Neural progenitor cell (in vitro differentiated cells): ENCODE measurements at regions not wholly inside any gene's neighbourhood (a gene's known extent, or its start where the extent isn't known, plus 50 kb on each side); places are given as distances from the start of the nearest gene placed in this dataset.

Experiments
- DNase-seq: peaks from one replicate; pipeline ENCODE4 v3.0.0-alpha.2; 2016; ENCODE audit warnings: low spot score
- H2AFZ ChIP-seq: fragments of 200-600 bp; sonication (generic); replicated peaks from 2 replicates; pipeline ENCODE4 v1.6.1; 2016; ENCODE audit warnings: antibody characterized with exemption
- H3F3A ChIP-seq: fragments of 200-600 bp; sonication (generic); 2 replicates; pipeline ENCODE4 v1.6.1; 2016; ENCODE audit warnings: antibody characterized with exemption, low read depth
- H3K27ac ChIP-seq: fragments of 200-600 bp; sonication (generic); 2 replicates; pipeline ENCODE4 v1.5.1; 2016; ENCODE audit warnings: mild to moderate bottlenecking
- H3K27me3 ChIP-seq: fragments of 200-600 bp; sonication (generic); 2 replicates; pipeline ENCODE4 v1.6.1; 2016; ENCODE audit warnings: mild to moderate bottlenecking, moderate library complexity
- H3K36me3 ChIP-seq: fragments of 200-600 bp; sonication (generic); 2 replicates; pipeline ENCODE4 v1.5.1; 2016
- H3K4me1 ChIP-seq: fragments of 200-600 bp; sonication (generic); 2 replicates; pipeline ENCODE4 v1.6.1; 2016; ENCODE audit warnings: mixed run types
- H3K4me2 ChIP-seq: fragments of 200-600 bp; sonication (generic); 2 replicates; pipeline ENCODE4 v1.6.1; 2016
- H3K4me3 ChIP-seq: fragments of 200-600 bp; sonication (generic); 2 replicates; pipeline ENCODE4 v1.5.1; 2016
- H3K79me2 ChIP-seq: fragments of 200-600 bp; sonication (generic); 2 replicates; pipeline ENCODE4 v1.6.1; 2016; ENCODE audit warnings: low read depth
- H3K9ac ChIP-seq: fragments of 200-600 bp; sonication (generic); 2 replicates; pipeline ENCODE4 v1.6.1; 2016
- H3K9me3 ChIP-seq: fragments of 200-600 bp; sonication (generic); 2 replicates; pipeline ENCODE4 v1.5.1; 2016; ENCODE audit warnings: low read depth
- H4K20me1 ChIP-seq: fragments of 200-600 bp; sonication (generic); 2 replicates; pipeline ENCODE4 v1.6.1; 2016; ENCODE audit warnings: low read depth
- H3K27ac Mint-ChIP-seq: 3 replicates; pipeline ENCODE4 v1.8.0; 2021; ENCODE audit warnings: mixed read lengths
- H3K27me3 Mint-ChIP-seq: 2 replicates; pipeline ENCODE4 v1.8.0; 2022; ENCODE audit warnings: low read depth, mild to moderate bottlenecking, inconsistent platforms, moderate library complexity, mixed read lengths; ENCODE audit not compliant: insufficient read depth
- H3K36me3 Mint-ChIP-seq: 3 replicates; pipeline ENCODE4 v1.8.0; 2021; ENCODE audit warnings: mixed read lengths
- H3K4me1 Mint-ChIP-seq: 3 replicates; pipeline ENCODE4 v1.8.0; 2021; ENCODE audit warnings: mixed read lengths
- H3K4me3 Mint-ChIP-seq: 3 replicates; pipeline ENCODE4 v1.8.0; 2021; ENCODE audit warnings: mild to moderate bottlenecking, moderate library complexity, mixed read lengths
- H3K9me3 Mint-ChIP-seq: 3 replicates; pipeline ENCODE4 v1.8.0; 2020; ENCODE audit warnings: mixed read lengths
- EZH2 ChIP-seq: fragments of 200-600 bp; sonication (generic); IDR thresholded peaks from 2 replicates; pipeline ENCODE4 v1.6.1; 2017; ENCODE audit warnings: antibody characterized with exemption, mild to moderate bottlenecking, moderate library complexity
- EZH2phosphoT487 ChIP-seq: fragments of 200-600 bp; sonication (generic); IDR thresholded peaks from 2 replicates; pipeline ENCODE4 v1.6.1; 2017; ENCODE audit warnings: antibody characterized with exemption
- TF ChIP-seq, protein P1 (sequence below): fragments of 200-600 bp; sonication (generic); IDR thresholded peaks from 2 replicates; pipeline ENCODE4 v1.5.1; 2017; ENCODE audit warnings: antibody characterized with exemption, mild to moderate bottlenecking

DNA sequence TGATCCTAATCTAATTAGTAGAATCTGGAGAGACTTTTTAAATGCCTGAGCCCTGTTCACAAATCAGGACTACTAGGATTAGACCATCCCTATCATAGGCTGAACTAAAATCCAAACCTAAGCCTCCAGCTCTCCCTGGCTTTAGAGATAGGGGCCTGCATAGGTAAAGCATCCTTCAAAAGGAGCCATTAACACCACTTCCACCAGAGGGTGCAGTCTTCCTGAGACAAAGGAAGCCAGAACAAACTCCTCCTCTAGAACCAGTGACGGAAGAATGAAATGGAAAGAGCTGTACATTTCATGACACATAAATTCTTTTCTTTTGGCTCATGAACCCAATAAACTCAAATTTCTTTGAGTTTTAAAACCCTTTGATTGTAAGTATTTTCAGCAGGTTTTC lies 291.2 kb upstream of the ADGRB3 start:
- no peaks in the 10 kb centered on the region for H3K79me2 ChIP-seq
- H3K36me3 Mint-ChIP-seq = no peaks in the 10 kb centered on the region
- no peaks in the 10 kb centered on the region for H3F3A ChIP-seq
- H3K4me3 ChIP-seq = no peak overlapping the region
- H2AFZ ChIP-seq = no peak overlapping the region
- no peak overlapping the region for H3K4me3 Mint-ChIP-seq
- no peaks in the 10 kb centered on the region for H3K36me3 ChIP-seq
- no peaks in the 10 kb centered on the region for H4K20me1 ChIP-seq
- no peaks in the 10 kb centered on the region for H3K9me3 ChIP-seq
- H3K27me3 ChIP-seq = no peaks in the 10 kb centered on the region
- no peak overlapping the region for H3K9ac ChIP-seq
- no peaks in the 10 kb centered on the region for H3K9me3 Mint-ChIP-seq
- H3K4me2 ChIP-seq = no peak overlapping the region
- H3K4me1 ChIP-seq = no peaks in the 10 kb centered on the region
- no peaks in the 10 kb centered on the region for H3K27me3 Mint-ChIP-seq
- no peaks in the 10 kb centered on the region for H3K4me1 Mint-ChIP-seq
- no peak overlapping the region for H3K27ac ChIP-seq
- H3K27ac Mint-ChIP-seq = no peak overlapping the region
- TF ChIP-seq EZH2 (no peak), EZH2phosphoT487 (no peak)
- TF ChIP-seq, protein P1, sequence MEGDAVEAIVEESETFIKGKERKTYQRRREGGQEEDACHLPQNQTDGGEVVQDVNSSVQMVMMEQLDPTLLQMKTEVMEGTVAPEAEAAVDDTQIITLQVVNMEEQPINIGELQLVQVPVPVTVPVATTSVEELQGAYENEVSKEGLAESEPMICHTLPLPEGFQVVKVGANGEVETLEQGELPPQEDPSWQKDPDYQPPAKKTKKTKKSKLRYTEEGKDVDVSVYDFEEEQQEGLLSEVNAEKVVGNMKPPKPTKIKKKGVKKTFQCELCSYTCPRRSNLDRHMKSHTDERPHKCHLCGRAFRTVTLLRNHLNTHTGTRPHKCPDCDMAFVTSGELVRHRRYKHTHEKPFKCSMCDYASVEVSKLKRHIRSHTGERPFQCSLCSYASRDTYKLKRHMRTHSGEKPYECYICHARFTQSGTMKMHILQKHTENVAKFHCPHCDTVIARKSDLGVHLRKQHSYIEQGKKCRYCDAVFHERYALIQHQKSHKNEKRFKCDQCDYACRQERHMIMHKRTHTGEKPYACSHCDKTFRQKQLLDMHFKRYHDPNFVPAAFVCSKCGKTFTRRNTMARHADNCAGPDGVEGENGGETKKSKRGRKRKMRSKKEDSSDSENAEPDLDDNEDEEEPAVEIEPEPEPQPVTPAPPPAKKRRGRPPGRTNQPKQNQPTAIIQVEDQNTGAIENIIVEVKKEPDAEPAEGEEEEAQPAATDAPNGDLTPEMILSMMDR = peak; percentile 79
- DNase-seq = peak; percentile 78

DNA sequence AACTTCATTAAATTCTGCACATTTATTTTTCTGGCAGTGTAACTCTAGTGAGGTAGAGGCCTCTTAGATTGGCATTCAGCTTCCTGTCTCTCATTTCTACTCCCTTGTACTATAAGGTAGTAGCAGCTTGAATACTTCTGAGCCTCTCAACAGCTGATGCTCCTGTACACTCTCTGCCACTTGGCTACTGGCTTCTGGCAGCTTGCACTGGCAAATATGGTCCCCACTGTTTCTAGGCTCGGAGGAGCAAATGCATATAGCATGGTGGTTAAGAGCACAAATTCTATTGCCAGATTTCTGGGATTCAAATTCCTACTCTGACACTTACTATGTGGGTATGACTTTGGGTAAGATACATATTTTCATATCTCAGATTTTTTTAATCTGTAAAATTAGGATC lies 292.8 kb upstream of the ADGRB3 start:
- Mint-ChIP-seq H3K27me3 (no peaks in the 10 kb centered on the region), H3K4me3 (no peak overlapping the region), H3K9me3 (no peaks in the 10 kb centered on the region), H3K27ac (no peak overlapping the region), H3K36me3 (no peaks in the 10 kb centered on the region), H3K4me1 (no peaks in the 10 kb centered on the region)
- Histone ChIP-seq H3K27ac (no peak overlapping the region), H3K4me1 (no peaks in the 10 kb centered on the region), H4K20me1 (no peaks in the 10 kb centered on the region), H3F3A (no peaks in the 10 kb centered on the region), H3K9me3 (no peaks in the 10 kb centered on the region), H3K27me3 (no peaks in the 10 kb centered on the region), H3K79me2 (no peaks in the 10 kb centered on the region), H3K9ac (no peak overlapping the region), H2AFZ (no peak overlapping the region), H3K36me3 (no peaks in the 10 kb centered on the region), H3K4me2 (no peak overlapping the region), H3K4me3 (no peak overlapping the region)
- TF ChIP-seq EZH2phosphoT487 (no peak), EZH2 (no peak)
- TF ChIP-seq, protein P1 = no peak
- no peak for DNase-seq

DNA sequence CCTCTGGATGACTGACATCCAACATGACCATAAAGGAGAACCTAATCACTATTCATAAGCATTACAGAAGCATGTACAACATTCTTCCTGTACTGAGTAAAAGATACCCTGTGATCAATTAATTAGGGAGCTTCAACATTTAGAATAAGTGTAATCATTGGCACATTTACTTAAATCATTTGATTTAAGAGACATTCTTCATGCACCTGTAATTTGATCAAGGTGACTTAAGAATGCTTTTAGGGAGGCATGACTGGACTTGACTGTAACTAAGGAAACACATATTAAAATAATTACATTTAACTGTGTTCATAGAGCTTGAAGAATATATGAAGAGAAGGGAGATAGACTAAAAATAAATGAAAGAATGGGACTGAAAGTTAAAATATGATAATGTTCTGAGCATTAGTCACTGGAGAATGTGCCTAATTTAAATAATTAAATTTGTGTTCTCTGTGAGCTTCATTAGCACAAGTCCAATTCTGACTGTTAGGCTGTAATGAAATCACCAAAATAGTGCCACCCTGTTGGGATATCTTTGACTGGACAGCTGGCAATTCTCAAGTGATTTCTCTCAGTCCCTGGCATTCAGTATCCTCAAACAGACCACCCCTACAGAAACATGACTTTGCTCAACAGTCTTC lies 295.5 kb upstream of the ADGRB3 start:
- H3K36me3 ChIP-seq = no peaks in the 10 kb centered on the region
- no peak overlapping the region for H3K27ac ChIP-seq
- H3K4me3 ChIP-seq = no peak overlapping the region
- Mint-ChIP-seq H3K4me1 (no peaks in the 10 kb centered on the region), H3K36me3 (no peaks in the 10 kb centered on the region), H3K27me3 (no peaks in the 10 kb centered on the region), H3K9me3 (no peaks in the 10 kb centered on the region), H3K27ac (no peak overlapping the region), H3K4me3 (no peak overlapping the region)
- no peaks in the 10 kb centered on the region for H3K27me3 ChIP-seq
- H3K9me3 ChIP-seq = no peaks in the 10 kb centered on the region
- no peaks in the 10 kb centered on the region for H3K4me1 ChIP-seq
- no peaks in the 10 kb centered on the region for H3F3A ChIP-seq
- no peak overlapping the region for H3K9ac ChIP-seq
- H3K79me2 ChIP-seq = no peaks in the 10 kb centered on the region
- DNase-seq = no peak
- no peak overlapping the region for H3K4me2 ChIP-seq
- H2AFZ ChIP-seq = no peak overlapping the region
- TF ChIP-seq, protein P1 = no peak
- TF ChIP-seq EZH2 (no peak), EZH2phosphoT487 (no peak)
- no peaks in the 10 kb centered on the region for H4K20me1 ChIP-seq
